Mesothelial cell of epicardium (in vitro differentiated cells): ENCODE measurements at regions not wholly inside any gene's neighbourhood (a gene's known extent, or its start where the extent isn't known, plus 50 kb on each side); places are given as distances from the start of the nearest gene placed in this dataset.

Source experiments
- DNase-seq, 2 experiments: peaks; one replicate each; pipeline ENCODE4 v3.0.0; 2021; ENCODE audit warnings: low spot score in 2 of 2; ENCODE audit not compliant: unreplicated experiment in 2 of 2
- H3K27ac Mint-ChIP-seq: 2 replicates; pipeline ENCODE4 v1.8.0; 2021; ENCODE audit warnings: mixed read lengths
- H3K27me3 Mint-ChIP-seq: 2 replicates; pipeline ENCODE4 v1.8.0; 2021; ENCODE audit warnings: low read depth, mixed read lengths
- H3K36me3 Mint-ChIP-seq: 2 replicates; pipeline ENCODE4 v1.8.0; 2021; ENCODE audit warnings: mixed read lengths
- H3K4me1 Mint-ChIP-seq: 2 replicates; pipeline ENCODE4 v1.8.0; 2021; ENCODE audit warnings: mixed read lengths
- H3K4me3 Mint-ChIP-seq: 2 replicates; pipeline ENCODE4 v1.8.0; 2021; ENCODE audit warnings: mild to moderate bottlenecking, moderate library complexity, mixed read lengths
- H3K9me3 Mint-ChIP-seq: 2 replicates; pipeline ENCODE4 v1.8.0; 2021; ENCODE audit warnings: mixed read lengths
- TF ChIP-seq, protein P1 (sequence below): fragments of 200-600 bp; sonication (generic); IDR thresholded peaks from one replicate; pipeline ENCODE4 v1.5.0; 2021; ENCODE audit warnings: antibody characterized with exemption; ENCODE audit not compliant: unreplicated experiment

DNA sequence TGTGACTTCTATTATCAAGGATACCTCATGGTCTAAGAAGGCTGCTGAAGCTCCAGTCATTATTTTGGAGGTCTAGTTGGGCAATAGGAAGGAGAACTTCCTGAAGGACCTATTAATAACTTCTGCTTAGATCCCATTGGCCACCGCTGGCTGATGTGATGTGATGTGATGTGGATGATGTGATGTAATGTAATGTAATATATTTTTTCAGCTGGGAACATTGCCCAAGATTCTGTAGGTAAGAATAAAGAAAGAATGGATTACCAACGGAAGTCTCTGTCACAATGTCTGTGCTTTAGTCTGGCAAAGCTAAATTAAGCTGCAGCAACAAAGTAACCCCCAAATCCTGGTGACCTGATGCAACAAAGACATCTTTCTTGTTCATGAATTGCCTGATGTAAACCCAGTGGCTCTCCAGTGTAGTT lies 233.7 kb downstream of the PTEN start:
- peaks cover 16% of the 10 kb centered on the region for H3K4me1 Mint-ChIP-seq
- no peak overlapping the region for H3K27ac Mint-ChIP-seq
- H3K36me3 Mint-ChIP-seq: no peaks in the 10 kb centered on the region
- no peak overlapping the region for H3K4me3 Mint-ChIP-seq
- H3K9me3 Mint-ChIP-seq: peaks cover 4% of the 10 kb centered on the region
- no peak for DNase-seq
- H3K27me3 Mint-ChIP-seq: peaks cover 4% of the 10 kb centered on the region
- TF ChIP-seq, protein P1, sequence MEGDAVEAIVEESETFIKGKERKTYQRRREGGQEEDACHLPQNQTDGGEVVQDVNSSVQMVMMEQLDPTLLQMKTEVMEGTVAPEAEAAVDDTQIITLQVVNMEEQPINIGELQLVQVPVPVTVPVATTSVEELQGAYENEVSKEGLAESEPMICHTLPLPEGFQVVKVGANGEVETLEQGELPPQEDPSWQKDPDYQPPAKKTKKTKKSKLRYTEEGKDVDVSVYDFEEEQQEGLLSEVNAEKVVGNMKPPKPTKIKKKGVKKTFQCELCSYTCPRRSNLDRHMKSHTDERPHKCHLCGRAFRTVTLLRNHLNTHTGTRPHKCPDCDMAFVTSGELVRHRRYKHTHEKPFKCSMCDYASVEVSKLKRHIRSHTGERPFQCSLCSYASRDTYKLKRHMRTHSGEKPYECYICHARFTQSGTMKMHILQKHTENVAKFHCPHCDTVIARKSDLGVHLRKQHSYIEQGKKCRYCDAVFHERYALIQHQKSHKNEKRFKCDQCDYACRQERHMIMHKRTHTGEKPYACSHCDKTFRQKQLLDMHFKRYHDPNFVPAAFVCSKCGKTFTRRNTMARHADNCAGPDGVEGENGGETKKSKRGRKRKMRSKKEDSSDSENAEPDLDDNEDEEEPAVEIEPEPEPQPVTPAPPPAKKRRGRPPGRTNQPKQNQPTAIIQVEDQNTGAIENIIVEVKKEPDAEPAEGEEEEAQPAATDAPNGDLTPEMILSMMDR: no peak

GRCh38 chr10:88097536-88097935 lies 234.1 kb downstream of the PTEN start:
- Mint-ChIP-seq H3K9me3 (peaks cover 4% of the 10 kb centered on the region), H3K4me3 (no peak overlapping the region), H3K27ac (no peak overlapping the region), H3K36me3 (no peaks in the 10 kb centered on the region), H3K27me3 (peaks cover 4% of the 10 kb centered on the region), H3K4me1 (peaks cover 16% of the 10 kb centered on the region)
- no peak for DNase-seq
- TF ChIP-seq, protein P1: no peak

DNA sequence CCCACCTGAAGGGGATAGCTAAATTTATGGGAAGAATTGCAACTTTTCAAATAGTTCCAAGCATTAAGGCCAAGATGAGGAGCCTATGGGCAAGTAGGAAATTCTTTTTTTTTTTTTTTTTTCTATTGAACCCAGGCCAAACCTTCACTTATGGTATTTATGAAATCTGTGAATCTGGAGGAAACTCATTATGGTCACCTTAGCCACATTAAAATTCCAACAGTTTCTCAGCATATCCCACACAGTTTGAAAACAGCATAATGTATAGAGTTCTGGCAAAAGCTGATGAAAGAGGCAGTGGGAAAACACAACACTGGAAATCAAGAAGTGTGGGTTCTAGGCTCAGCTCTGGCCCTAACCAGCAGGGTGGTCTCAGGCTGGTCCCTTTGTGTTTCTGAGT lies 236.9 kb downstream of the PTEN start:
- peaks cover 4% of the 10 kb centered on the region for H3K9me3 Mint-ChIP-seq
- H3K4me1 Mint-ChIP-seq: peaks cover 12% of the 10 kb centered on the region
- no peaks in the 10 kb centered on the region for H3K36me3 Mint-ChIP-seq
- TF ChIP-seq, protein P1: no peak
- H3K27me3 Mint-ChIP-seq: peaks cover 4% of the 10 kb centered on the region
- H3K27ac Mint-ChIP-seq: no peak overlapping the region
- DNase-seq: no peak
- no peak overlapping the region for H3K4me3 Mint-ChIP-seq

GRCh38 chr10:88101666-88102065 lies 238.2 kb downstream of the PTEN start:
- no peak overlapping the region for H3K4me3 Mint-ChIP-seq
- H3K36me3 Mint-ChIP-seq: no peaks in the 10 kb centered on the region
- TF ChIP-seq, protein P1: no peak

DNA sequence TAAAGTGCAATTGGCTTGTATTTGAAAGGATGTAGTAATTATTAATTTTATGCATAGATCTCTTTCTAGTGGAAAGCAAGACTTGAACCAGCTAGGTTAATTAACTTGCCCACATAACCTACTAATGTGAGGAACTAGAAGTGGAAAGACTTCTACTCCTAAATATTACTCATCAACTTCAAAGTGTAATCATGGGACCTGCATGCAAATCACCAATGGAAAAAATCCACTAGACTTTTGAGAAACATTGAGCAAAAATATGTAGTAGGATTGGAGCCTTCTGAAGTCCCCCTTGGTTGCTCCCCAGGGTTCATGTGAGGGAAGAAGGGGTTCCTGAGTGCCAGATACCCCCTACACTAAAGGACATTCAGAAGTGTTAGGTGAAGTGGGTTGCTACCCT lies 240.2 kb downstream of the PTEN start:
- H3K36me3 Mint-ChIP-seq: no peaks in the 10 kb centered on the region
- no peak overlapping the region for H3K4me3 Mint-ChIP-seq
- TF ChIP-seq, protein P1: no peak
- H3K9me3 Mint-ChIP-seq: peaks cover 4% of the 10 kb centered on the region
- H3K27ac Mint-ChIP-seq: no peak overlapping the region
- peaks cover 9% of the 10 kb centered on the region for H3K4me1 Mint-ChIP-seq
- DNase-seq: no peak
- H3K27me3 Mint-ChIP-seq: no peaks in the 10 kb centered on the region

More at GRCh38 chr10:88101666-88102065, 238.2 kb downstream of the PTEN start:
- Mint-ChIP-seq H3K4me1 (peaks cover 9% of the 10 kb centered on the region), H3K27me3 (peaks cover 4% of the 10 kb centered on the region), H3K27ac (no peak overlapping the region), H3K9me3 (peaks cover 4% of the 10 kb centered on the region)
- DNase-seq: no peak

DNA sequence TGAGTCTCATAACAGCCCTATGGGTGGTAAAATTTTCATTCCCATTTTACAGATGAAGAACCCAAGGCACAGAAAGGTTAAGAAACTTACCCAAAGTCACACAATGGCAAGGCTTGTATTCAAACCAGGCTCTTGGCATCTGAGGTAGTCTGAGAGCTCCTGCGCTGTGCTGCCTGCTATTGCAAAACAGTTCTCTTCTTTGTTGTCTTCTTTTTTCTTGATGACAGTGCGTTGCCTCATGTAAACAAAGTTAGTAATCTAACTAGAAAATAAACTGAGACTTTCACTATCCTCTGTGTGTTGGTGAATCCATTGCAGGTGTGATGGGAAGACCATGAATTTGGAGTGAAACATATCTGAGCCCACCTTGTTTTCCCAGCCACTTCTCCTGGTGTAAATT lies 240.8 kb downstream of the PTEN start:
- TF ChIP-seq, protein P1: no peak
- H3K9me3 Mint-ChIP-seq: peaks cover 4% of the 10 kb centered on the region
- no peaks in the 10 kb centered on the region for H3K36me3 Mint-ChIP-seq
- no peak overlapping the region for H3K4me3 Mint-ChIP-seq
- no peak for DNase-seq
- no peak overlapping the region for H3K27ac Mint-ChIP-seq
- H3K27me3 Mint-ChIP-seq: no peaks in the 10 kb centered on the region
- H3K4me1 Mint-ChIP-seq: peaks cover 8% of the 10 kb centered on the region
